ENCODE measurements at regions not wholly inside any gene's neighbourhood (a gene's known extent, or its start where the extent isn't known, plus 50 kb on each side); places are given as distances from the start of the nearest gene placed in this dataset.

DNA sequence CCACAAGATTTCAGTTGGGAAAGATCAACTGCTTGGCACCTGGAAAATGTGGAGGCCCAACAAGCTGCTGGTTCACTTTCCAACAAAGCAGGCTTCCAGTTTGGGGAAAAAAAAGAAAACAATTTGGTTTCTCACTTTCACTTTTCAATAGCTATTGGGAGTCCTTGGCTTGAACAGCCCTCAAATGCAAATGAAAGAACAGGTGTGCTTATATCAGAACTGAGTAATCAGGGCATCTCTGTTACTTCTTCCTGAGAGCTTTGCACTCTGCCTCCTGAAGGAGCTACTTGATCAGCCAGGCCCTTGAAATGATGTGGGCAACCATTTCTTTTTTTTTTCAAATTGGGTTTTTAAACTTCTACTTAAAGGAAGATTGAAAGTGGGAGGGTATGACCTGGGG lies 73.5 kb downstream of the MFAP3 start:
- peak; percentile 35 for DNase-seq (ENCODE audit: extremely low spot score)
- ChIA-PET POLR2A (no interaction called here), CTCF (interaction anchor here (0.8 to 2.5 kb wide), 6 partner anchors 9 to 45 kb away, joined by 3 to 6 read pairs (median 3); no protein-coding TSS in a partner anchor)
- TF ChIP-seq, protein P1, sequence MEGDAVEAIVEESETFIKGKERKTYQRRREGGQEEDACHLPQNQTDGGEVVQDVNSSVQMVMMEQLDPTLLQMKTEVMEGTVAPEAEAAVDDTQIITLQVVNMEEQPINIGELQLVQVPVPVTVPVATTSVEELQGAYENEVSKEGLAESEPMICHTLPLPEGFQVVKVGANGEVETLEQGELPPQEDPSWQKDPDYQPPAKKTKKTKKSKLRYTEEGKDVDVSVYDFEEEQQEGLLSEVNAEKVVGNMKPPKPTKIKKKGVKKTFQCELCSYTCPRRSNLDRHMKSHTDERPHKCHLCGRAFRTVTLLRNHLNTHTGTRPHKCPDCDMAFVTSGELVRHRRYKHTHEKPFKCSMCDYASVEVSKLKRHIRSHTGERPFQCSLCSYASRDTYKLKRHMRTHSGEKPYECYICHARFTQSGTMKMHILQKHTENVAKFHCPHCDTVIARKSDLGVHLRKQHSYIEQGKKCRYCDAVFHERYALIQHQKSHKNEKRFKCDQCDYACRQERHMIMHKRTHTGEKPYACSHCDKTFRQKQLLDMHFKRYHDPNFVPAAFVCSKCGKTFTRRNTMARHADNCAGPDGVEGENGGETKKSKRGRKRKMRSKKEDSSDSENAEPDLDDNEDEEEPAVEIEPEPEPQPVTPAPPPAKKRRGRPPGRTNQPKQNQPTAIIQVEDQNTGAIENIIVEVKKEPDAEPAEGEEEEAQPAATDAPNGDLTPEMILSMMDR (IDR thresholded peaks at IDR 0.05; ENCODE audit: control extremely low read depth, extremely low read depth, low read depth, missing control alignments): no peak

GRCh38 chr5:154115291-154115690 lies 75.2 kb upstream of the GALNT10 start:
- ChIA-PET CTCF (no interaction called here), POLR2A (no interaction called here)
- TF ChIP-seq, protein P1 (IDR thresholded peaks at IDR 0.05; ENCODE audit: control extremely low read depth, extremely low read depth, low read depth, missing control alignments): no peak
- DNase-seq (ENCODE audit: extremely low spot score): no peak

- POLR2A ChIA-PET: no interaction called here
- TF ChIP-seq, protein P1 (IDR thresholded peaks at IDR 0.05; ENCODE audit: control extremely low read depth, extremely low read depth, low read depth, missing control alignments): no peak
- no peak for DNase-seq (ENCODE audit: extremely low spot score)
- CTCF ChIA-PET: interaction anchor here (0.9 to 1.1 kb wide), 2 partner anchors 8 to 18 kb away, joined by 3 read pairs; no protein-coding TSS in a partner anchor
Measured at GRCh38 chr5:154117050-154117449, 73.5 kb upstream of the GALNT10 start.

GRCh38 chr5:154117930-154118329 lies 72.6 kb upstream of the GALNT10 start:
- ChIA-PET POLR2A (no interaction called here), CTCF (interaction anchor here (0.9 to 1.4 kb wide), 2 partner anchors 11 to 45 kb away, joined by 3 to 4 read pairs; no protein-coding TSS in a partner anchor)
- TF ChIP-seq, protein P1 (IDR thresholded peaks at IDR 0.05; ENCODE audit: control extremely low read depth, extremely low read depth, low read depth, missing control alignments): no peak
- DNase-seq (ENCODE audit: extremely low spot score): no peak

DNA sequence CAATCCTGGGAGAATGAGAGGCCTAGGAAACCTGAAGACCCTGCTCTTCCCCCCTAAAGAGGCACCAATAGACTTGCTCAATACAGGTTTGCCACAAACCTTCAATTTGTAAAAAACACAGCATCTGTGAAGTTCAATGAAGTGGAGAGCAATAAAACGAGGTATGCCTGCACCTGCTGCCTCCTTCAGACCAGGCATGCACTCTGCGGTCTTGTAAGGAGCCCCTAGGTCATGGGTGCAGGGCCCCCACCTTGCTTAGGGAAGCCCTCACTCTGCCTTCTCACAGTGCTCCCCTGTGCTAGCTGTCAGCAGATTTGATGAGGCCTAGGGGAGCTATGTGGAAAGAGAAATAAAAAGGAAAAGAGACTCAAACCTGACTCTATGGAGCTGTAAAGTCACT lies 72.1 kb upstream of the GALNT10 start:
- TF ChIP-seq, protein P1 (IDR thresholded peaks at IDR 0.05; ENCODE audit: control extremely low read depth, extremely low read depth, low read depth, missing control alignments): no peak
- CTCF ChIA-PET: interaction anchor here (0.9 to 1.4 kb wide), 2 partner anchors 11 to 46 kb away, joined by 3 to 4 read pairs; no protein-coding TSS in a partner anchor
- DNase-seq (ENCODE audit: extremely low spot score): no peak
- POLR2A ChIA-PET: no interaction called here

GRCh38 chr5:154118893-154119336 lies 71.6 kb upstream of the GALNT10 start:
- ChIA-PET POLR2A (no interaction called here), CTCF (interaction anchor here (0.9 to 1.4 kb wide), 2 partner anchors 12 to 46 kb away, joined by 3 to 4 read pairs; no protein-coding TSS in a partner anchor)
- TF ChIP-seq, protein P1 (IDR thresholded peaks at IDR 0.05; ENCODE audit: control extremely low read depth, extremely low read depth, low read depth, missing control alignments): no peak
- DNase-seq (ENCODE audit: extremely low spot score): no peak
